Panc1 (cell line): ENCODE measurements at regions not wholly inside any gene's neighbourhood (a gene's known extent, or its start where the extent isn't known, plus 50 kb on each side); places are given as distances from the start of the nearest gene placed in this dataset.

Experiments used
- ATAC-seq: fragments of 200-7000 bp; cut with Tn5 transposase; 2 replicates; pipeline ENCODE4 v1.9.1; 2020; ENCODE audit warnings: mild to moderate bottlenecking, moderate library complexity
- BruUV-seq: library from RNA; stranded (reverse); fragments of 400-500 nt; replicated peaks from 2 replicates; lab custom pipeline; 2021; lab: Mats Ljungman, UMichigan
- CTCF ChIA-PET: fragments of 300-600 bp; sonication (Branson Sonifier 250); formaldehyde crosslinking; loops from one replicate; lab custom pipeline; 2022; ENCODE audit warnings: antibody characterized with exemption; lab: Charles Lee
- POLR2A ChIA-PET: fragments of 300-600 bp; sonication (Branson Sonifier 250); formaldehyde crosslinking; loops from one replicate; lab custom pipeline; 2022; ENCODE audit warnings: antibody characterized with exemption; lab: Charles Lee
- DNase-seq: peaks from one replicate; pipeline ENCODE4 v3.0.0-alpha.2; 2010; ENCODE audit warnings: low read depth, low spot score
- H3K27ac ChIP-seq: 2 replicates; pipeline ENCODE4 v1.5.1; 2011; ENCODE audit warnings: mild to moderate bottlenecking, low read length, inconsistent platforms
- H3K27me3 ChIP-seq: fragments of 200-500 bp; sonication (Bioruptor generic); 2 replicates; pipeline ENCODE4 v1.6.0; 2014; ENCODE audit warnings: low read length, inconsistent platforms; ENCODE audit not compliant: control insufficient read depth, insufficient read depth
- H3K36me3 ChIP-seq: fragments of 200-500 bp; sonication (Bioruptor generic); 2 replicates; pipeline ENCODE4 v1.5.1; 2014; ENCODE audit warnings: inconsistent platforms, mild to moderate bottlenecking, low read length, moderate library complexity; ENCODE audit not compliant: control insufficient read depth, insufficient read depth
- H3K4me1 ChIP-seq: 2 replicates; pipeline ENCODE4 v1.5.1; 2011; ENCODE audit warnings: inconsistent platforms, mild to moderate bottlenecking, low read length, moderate library complexity; ENCODE audit not compliant: control insufficient read depth, insufficient read depth
- H3K4me3 ChIP-seq, 2 experiments: 2 replicates each; pipeline ENCODE4 v1.5.1; 2011 to 2012; ENCODE audit warnings: low read depth in 2 of 2, low read length in 2 of 2, mild to moderate bottlenecking in 2 of 2, inconsistent platforms in 1 of 2, moderate library complexity in 1 of 2
- H3K9me3 ChIP-seq: fragments of 200-500 bp; sonication (Bioruptor generic); 2 replicates; pipeline ENCODE4 v1.5.1; 2014; ENCODE audit warnings: low read depth, mild to moderate bottlenecking, inconsistent platforms, low read length, moderate library complexity; ENCODE audit not compliant: control insufficient read depth, insufficient read depth
- POLR2AphosphoS5 ChIP-seq: IDR thresholded peaks from 2 replicates; pipeline ENCODE4 v1.6.1; 2012; ENCODE audit warnings: mild to moderate bottlenecking, low read depth, low read length, moderate library complexity
- SIN3A ChIP-seq: IDR thresholded peaks from 2 replicates; pipeline ENCODE4 v1.6.1; 2012; ENCODE audit warnings: low read depth, mild to moderate bottlenecking, low read length, moderate library complexity, borderline replicate concordance; ENCODE audit not compliant: insufficient read depth
- TCF7L2 ChIP-seq: IDR thresholded peaks from 2 replicates; pipeline ENCODE4 v1.6.1; 2011; ENCODE audit warnings: mild to moderate bottlenecking, low read depth, low read length, inconsistent platforms
- in situ Hi-C: cut with HindIII; loops from 2 replicates; pipeline ENCODE4 v1.10.0; 2016; ENCODE audit warnings: low sequenced_read_pairs, low pct_unique_long_range_greater_than_20kb
- intact Hi-C: fragments of 100-400 bp; cut with micrococcal nuclease; formaldehyde crosslinking; loops from one replicate; pipeline ENCODE4 v1.10.0; 2022; ENCODE audit not compliant: unreplicated experiment
- TF ChIP-seq, protein P1 (sequence below), 2 experiments: IDR thresholded peaks; 2 replicates each; pipeline ENCODE4 v1.6.1; 2011 to 2012; ENCODE audit warnings: low read depth in 2 of 2, control low read depth in 1 of 2, low read length in 1 of 2, mild to moderate bottlenecking in 1 of 2, moderate library complexity in 1 of 2; ENCODE audit not compliant: insufficient read depth in 1 of 2
- TF ChIP-seq, protein P2 (sequence below): fragments of 450-650 bp; IDR thresholded peaks from 2 replicates; pipeline ENCODE4 v1.5.1; 2017; ENCODE audit warnings: mild to moderate bottlenecking

DNA sequence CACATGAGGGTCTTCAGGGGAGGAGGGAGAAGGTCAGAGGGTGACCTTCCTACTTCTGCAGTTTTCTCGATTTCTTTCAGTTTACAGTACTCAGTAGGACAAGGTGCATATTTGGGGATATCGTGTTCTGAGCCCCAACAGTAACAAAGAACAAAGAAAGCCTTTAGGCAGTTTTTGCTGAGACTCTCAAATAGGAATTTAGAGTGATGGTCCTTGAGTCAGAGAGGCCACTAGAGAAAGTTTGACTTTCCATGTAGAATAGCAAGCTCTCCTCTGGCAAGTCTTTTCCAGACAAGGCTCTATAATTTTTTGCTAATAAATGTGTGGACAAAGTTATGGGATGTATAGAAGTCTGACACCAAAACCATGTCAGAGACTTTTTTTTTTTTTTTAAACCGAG lies 194.6 kb downstream of the TM9SF2 start:
- Histone ChIP-seq H3K27me3 (no peaks in the 10 kb centered on the region), H3K27ac (no peak overlapping the region), H3K9me3 (no peaks in the 10 kb centered on the region), H3K4me3 (no peak overlapping the region), H3K36me3 (no peaks in the 10 kb centered on the region), H3K4me1 (no peaks in the 10 kb centered on the region)
- no peak for DNase-seq
- no peak for ATAC-seq
- ChIA-PET CTCF (no interaction called here), POLR2A (no interaction called here)
- intact Hi-C loops (no loop called here), in situ Hi-C loops (no loop called here)
- TF ChIP-seq, protein P1, sequence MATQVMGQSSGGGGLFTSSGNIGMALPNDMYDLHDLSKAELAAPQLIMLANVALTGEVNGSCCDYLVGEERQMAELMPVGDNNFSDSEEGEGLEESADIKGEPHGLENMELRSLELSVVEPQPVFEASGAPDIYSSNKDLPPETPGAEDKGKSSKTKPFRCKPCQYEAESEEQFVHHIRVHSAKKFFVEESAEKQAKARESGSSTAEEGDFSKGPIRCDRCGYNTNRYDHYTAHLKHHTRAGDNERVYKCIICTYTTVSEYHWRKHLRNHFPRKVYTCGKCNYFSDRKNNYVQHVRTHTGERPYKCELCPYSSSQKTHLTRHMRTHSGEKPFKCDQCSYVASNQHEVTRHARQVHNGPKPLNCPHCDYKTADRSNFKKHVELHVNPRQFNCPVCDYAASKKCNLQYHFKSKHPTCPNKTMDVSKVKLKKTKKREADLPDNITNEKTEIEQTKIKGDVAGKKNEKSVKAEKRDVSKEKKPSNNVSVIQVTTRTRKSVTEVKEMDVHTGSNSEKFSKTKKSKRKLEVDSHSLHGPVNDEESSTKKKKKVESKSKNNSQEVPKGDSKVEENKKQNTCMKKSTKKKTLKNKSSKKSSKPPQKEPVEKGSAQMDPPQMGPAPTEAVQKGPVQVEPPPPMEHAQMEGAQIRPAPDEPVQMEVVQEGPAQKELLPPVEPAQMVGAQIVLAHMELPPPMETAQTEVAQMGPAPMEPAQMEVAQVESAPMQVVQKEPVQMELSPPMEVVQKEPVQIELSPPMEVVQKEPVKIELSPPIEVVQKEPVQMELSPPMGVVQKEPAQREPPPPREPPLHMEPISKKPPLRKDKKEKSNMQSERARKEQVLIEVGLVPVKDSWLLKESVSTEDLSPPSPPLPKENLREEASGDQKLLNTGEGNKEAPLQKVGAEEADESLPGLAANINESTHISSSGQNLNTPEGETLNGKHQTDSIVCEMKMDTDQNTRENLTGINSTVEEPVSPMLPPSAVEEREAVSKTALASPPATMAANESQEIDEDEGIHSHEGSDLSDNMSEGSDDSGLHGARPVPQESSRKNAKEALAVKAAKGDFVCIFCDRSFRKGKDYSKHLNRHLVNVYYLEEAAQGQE (IDR thresholded peaks at IDR 0.05; ENCODE audit: insufficient read depth in 1 of 2, low read depth in 2 of 2, low read length in 1 of 2), result no peak
- no peak for TF ChIP-seq TCF7L2
- TF ChIP-seq, protein P2, sequence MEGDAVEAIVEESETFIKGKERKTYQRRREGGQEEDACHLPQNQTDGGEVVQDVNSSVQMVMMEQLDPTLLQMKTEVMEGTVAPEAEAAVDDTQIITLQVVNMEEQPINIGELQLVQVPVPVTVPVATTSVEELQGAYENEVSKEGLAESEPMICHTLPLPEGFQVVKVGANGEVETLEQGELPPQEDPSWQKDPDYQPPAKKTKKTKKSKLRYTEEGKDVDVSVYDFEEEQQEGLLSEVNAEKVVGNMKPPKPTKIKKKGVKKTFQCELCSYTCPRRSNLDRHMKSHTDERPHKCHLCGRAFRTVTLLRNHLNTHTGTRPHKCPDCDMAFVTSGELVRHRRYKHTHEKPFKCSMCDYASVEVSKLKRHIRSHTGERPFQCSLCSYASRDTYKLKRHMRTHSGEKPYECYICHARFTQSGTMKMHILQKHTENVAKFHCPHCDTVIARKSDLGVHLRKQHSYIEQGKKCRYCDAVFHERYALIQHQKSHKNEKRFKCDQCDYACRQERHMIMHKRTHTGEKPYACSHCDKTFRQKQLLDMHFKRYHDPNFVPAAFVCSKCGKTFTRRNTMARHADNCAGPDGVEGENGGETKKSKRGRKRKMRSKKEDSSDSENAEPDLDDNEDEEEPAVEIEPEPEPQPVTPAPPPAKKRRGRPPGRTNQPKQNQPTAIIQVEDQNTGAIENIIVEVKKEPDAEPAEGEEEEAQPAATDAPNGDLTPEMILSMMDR, result no peak
- no peak for TF ChIP-seq POLR2AphosphoS5
- TF ChIP-seq SIN3A, result no peak
- no TSS peak for BruUV-seq

DNA sequence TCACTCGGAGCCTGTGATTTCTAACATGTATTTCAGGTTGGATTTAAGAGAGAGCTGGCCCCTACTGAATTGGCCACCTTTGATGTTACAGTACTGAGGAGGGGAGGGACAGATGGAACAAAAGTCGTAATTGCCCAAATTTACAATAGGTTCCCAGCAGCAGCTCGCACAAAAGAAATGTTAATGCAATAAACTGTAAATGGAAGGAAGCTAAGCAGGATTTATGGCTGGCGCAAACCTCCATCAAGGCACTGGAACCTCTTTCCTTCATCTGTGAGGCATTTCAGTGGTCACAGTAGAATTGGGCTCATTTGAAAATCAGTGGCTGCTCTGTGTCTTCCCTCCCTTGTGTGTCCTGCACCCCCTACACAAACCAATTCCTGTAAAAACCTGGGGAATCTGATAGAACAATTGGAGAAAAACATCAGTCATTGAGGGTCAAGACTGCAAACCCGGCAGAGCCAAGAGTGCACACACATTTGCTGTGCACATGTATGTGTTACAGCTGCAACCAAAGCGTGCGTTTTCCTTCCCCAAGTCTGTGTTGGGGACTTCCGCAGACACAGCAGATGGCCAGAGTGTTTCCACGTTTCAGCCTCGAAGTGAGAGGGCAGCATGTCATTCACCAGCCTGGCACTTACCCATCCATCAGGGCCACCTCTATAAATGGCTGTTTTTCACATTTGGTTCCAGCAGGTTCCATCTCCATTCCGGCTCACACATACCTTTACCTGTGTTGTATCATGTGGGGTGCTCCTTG lies 192.8 kb downstream of the TM9SF2 start:
- intact Hi-C loops, result no loop called here
- no peaks in the 10 kb centered on the region for H3K36me3 ChIP-seq
- DNase-seq (no peak), ATAC-seq (no peak)
- TF ChIP-seq POLR2AphosphoS5 (no peak), SIN3A (no peak), TCF7L2 (no peak)
- TF ChIP-seq, protein P1 (IDR thresholded peaks at IDR 0.05; ENCODE audit: insufficient read depth in 1 of 2, low read depth in 2 of 2, low read length in 1 of 2), result no peak
- TF ChIP-seq, protein P2, result no peak
- BruUV-seq, result no TSS peak
- H3K27me3 ChIP-seq, result no peaks in the 10 kb centered on the region
- H3K4me3 ChIP-seq, result no peak overlapping the region
- ChIA-PET CTCF (no interaction called here), POLR2A (no interaction called here)
- H3K4me1 ChIP-seq, result no peaks in the 10 kb centered on the region
- no peak overlapping the region for H3K27ac ChIP-seq
- in situ Hi-C loops, result no loop called here
- no peaks in the 10 kb centered on the region for H3K9me3 ChIP-seq
